Mesenchymal stem cell (in vitro differentiated cells and primary cell): ENCODE measurements at regions not wholly inside any gene's neighbourhood (a gene's known extent, or its start where the extent isn't known, plus 50 kb on each side); places are given as distances from the start of the nearest gene placed in this dataset.
"Not testable (repeated sequence)": the region's sequence is repeated elsewhere in the genome, so short reads cannot be mapped to it uniquely, and the experiment has no call there.

Experiments used
- DNase-seq: peaks from one replicate; pipeline ENCODE4 v3.0.0-alpha.2; 2013
- H2AFZ ChIP-seq: one replicate; pipeline ENCODE4 v1.6.1; 2013; ENCODE audit warnings: low read depth, mild to moderate bottlenecking, control low read depth, inconsistent platforms, low read length, moderate library complexity
- H2AK5ac ChIP-seq: 2 replicates; pipeline ENCODE4 v1.6.1; 2013; ENCODE audit warnings: low read length, moderate library complexity, mild to moderate bottlenecking, inconsistent platforms; ENCODE audit not compliant: severe bottlenecking
- H2BK120ac ChIP-seq: one replicate; pipeline ENCODE4 v1.6.1; 2013; ENCODE audit warnings: low read depth, mild to moderate bottlenecking, inconsistent platforms, low read length, moderate library complexity
- H2BK12ac ChIP-seq, 2 experiments: one replicate each; pipeline ENCODE4 v1.6.1; 2013; ENCODE audit warnings: inconsistent platforms in 2 of 2, low read length in 2 of 2, mild to moderate bottlenecking in 2 of 2, moderate library complexity in 2 of 2, control low read depth in 1 of 2
- H2BK15ac ChIP-seq: one replicate; pipeline ENCODE4 v1.6.1; 2013; ENCODE audit warnings: mild to moderate bottlenecking, low read depth, inconsistent platforms; ENCODE audit not compliant: poor library complexity, severe bottlenecking
- H2BK5ac ChIP-seq: 2 replicates; pipeline ENCODE4 v1.6.1; 2013; ENCODE audit warnings: low read depth, mild to moderate bottlenecking, low read length, control low read depth, inconsistent platforms; ENCODE audit not compliant: poor library complexity, severe bottlenecking
- H3K14ac ChIP-seq, 2 experiments: one replicate each; pipeline ENCODE4 v1.6.1; 2013; ENCODE audit warnings: inconsistent platforms in 2 of 2, low read length in 2 of 2, control low read depth in 1 of 2, mild to moderate bottlenecking in 1 of 2, moderate library complexity in 1 of 2
- H3K18ac ChIP-seq, 2 experiments: one replicate each; pipeline ENCODE4 v1.6.1; 2013; ENCODE audit warnings: inconsistent platforms in 2 of 2, low read length in 2 of 2, control low read depth in 1 of 2, low read depth in 1 of 2, mild to moderate bottlenecking in 1 of 2
- H3K23ac ChIP-seq, 2 experiments: one replicate each; pipeline ENCODE4 v1.6.1; 2013; ENCODE audit warnings: inconsistent platforms in 2 of 2, low read length in 2 of 2, mild to moderate bottlenecking in 2 of 2, moderate library complexity in 2 of 2, control low read depth in 1 of 2
- H3K27ac ChIP-seq: 2 replicates; pipeline ENCODE4 v1.5.1; 2013; ENCODE audit warnings: mild to moderate bottlenecking, moderate library complexity, low read length, control low read depth, inconsistent platforms; ENCODE audit not compliant: poor library complexity, severe bottlenecking
- H3K27me3 ChIP-seq, 2 experiments: 2 replicates each; pipeline versions ENCODE4 v1.6.1 to v1.7.0; 2013; ENCODE audit warnings: low read length in 2 of 2, mild to moderate bottlenecking in 2 of 2, moderate library complexity in 2 of 2, control low read depth in 1 of 2, inconsistent platforms in 1 of 2; ENCODE audit not compliant: control insufficient read depth in 1 of 2, insufficient read depth in 1 of 2
- H3K36me3 ChIP-seq, 2 experiments: 2 replicates each; pipeline versions ENCODE4 v1.6.1 to v1.7.0; 2013; ENCODE audit warnings: low read length in 2 of 2, control low read depth in 1 of 2, inconsistent platforms in 1 of 2, low read depth in 1 of 2, mild to moderate bottlenecking in 1 of 2; ENCODE audit not compliant: insufficient read depth in 2 of 2, control insufficient read depth in 1 of 2
- H3K4ac ChIP-seq, 2 experiments: one replicate each; pipeline ENCODE4 v1.6.1; 2013; ENCODE audit warnings: inconsistent platforms in 2 of 2, low read length in 2 of 2, mild to moderate bottlenecking in 2 of 2, moderate library complexity in 2 of 2, control low read depth in 1 of 2, low read depth in 1 of 2
- H3K4me1 ChIP-seq: 2 replicates; pipeline ENCODE4 v1.6.1; 2013; ENCODE audit warnings: low read depth, low read length, control low read depth; ENCODE audit not compliant: control insufficient read depth, insufficient read depth
- H3K4me2 ChIP-seq: 2 replicates; pipeline ENCODE4 v1.6.1; 2013; ENCODE audit warnings: low read length, mild to moderate bottlenecking, inconsistent platforms; ENCODE audit not compliant: poor library complexity, severe bottlenecking
- H3K4me3 ChIP-seq, 2 experiments: 2 replicates each; pipeline versions ENCODE4 v1.5.1 to v1.7.0; 2013; ENCODE audit warnings: low read length in 2 of 2, mild to moderate bottlenecking in 2 of 2, control low read depth in 1 of 2, low read depth in 1 of 2; ENCODE audit not compliant: insufficient read depth in 1 of 2
- H3K79me1 ChIP-seq: replicated peaks from 2 replicates; pipeline ENCODE4 v1.6.1; 2013; ENCODE audit warnings: mild to moderate bottlenecking, control low read depth, low read length, inconsistent platforms; ENCODE audit not compliant: poor library complexity, severe bottlenecking
- H3K9ac ChIP-seq: 2 replicates; pipeline ENCODE4 v1.7.0; 2013; ENCODE audit warnings: mild to moderate bottlenecking, low read length, moderate library complexity
- H3K9me3 ChIP-seq: 2 replicates; pipeline ENCODE4 v1.7.0; 2013; ENCODE audit warnings: mild to moderate bottlenecking, low read length; ENCODE audit not compliant: control insufficient read depth
- H4K8ac ChIP-seq: one replicate; pipeline ENCODE4 v1.6.1; 2013; ENCODE audit warnings: inconsistent platforms, mild to moderate bottlenecking, low read length, moderate library complexity
- H4K91ac ChIP-seq: one replicate; pipeline ENCODE4 v1.6.1; 2013; ENCODE audit warnings: mild to moderate bottlenecking, low read length, inconsistent platforms
- WGBS: methylation state at CpG from one replicate; pipeline ENCODE4 v1.1.7; 2013; ENCODE audit warnings: mixed read lengths; 5-methylcytosine and 5-hydroxymethylcytosine counted together

- Histone ChIP-seq H2BK5ac (no peak overlapping the region), H2AK5ac (no peak overlapping the region), H3K4me1 (no peaks in the 10 kb centered on the region), H3K27ac (no peak overlapping the region), H3K14ac (no peak overlapping the region), H2BK15ac (no peak overlapping the region), H3K36me3 (no peaks in the 10 kb centered on the region), H2AFZ (no peak overlapping the region), H3K27me3 (no peaks in the 10 kb centered on the region), H4K8ac (no peak overlapping the region), H3K9ac (no peak overlapping the region), H2BK120ac (no peak overlapping the region), H3K4me2 (no peak overlapping the region), H2BK12ac (no peak overlapping the region), H3K4me3 (no peak overlapping the region), H4K91ac (no peak overlapping the region), H3K23ac (no peak overlapping the region), H3K18ac (no peak overlapping the region), H3K4ac (no peak overlapping the region), H3K9me3 (peaks cover 2% of the 10 kb centered on the region), H3K79me1 (no peaks in the 10 kb centered on the region)
- WGBS: 94% methylated on average over 3 of the region's 3 CpGs
- no peak for DNase-seq
Observed at GRCh38 chr13:87553142-87553541, 118.0 kb upstream of the SLITRK5 start.

GRCh38 chr13:87554045-87554444 is 117.1 kb upstream of the SLITRK5 start:
- Histone ChIP-seq H4K91ac (no peak overlapping the region), H3K36me3 (no peaks in the 10 kb centered on the region), H3K18ac (no peak overlapping the region), H2BK12ac (no peak overlapping the region), H3K27ac (no peak overlapping the region), H3K79me1 (no peaks in the 10 kb centered on the region), H3K14ac (no peak overlapping the region), H3K27me3 (no peaks in the 10 kb centered on the region), H2BK120ac (no peak overlapping the region), H3K9me3 (peaks cover 2% of the 10 kb centered on the region), H3K4ac (no peak overlapping the region), H2AK5ac (no peak overlapping the region), H3K4me1 (no peaks in the 10 kb centered on the region), H2BK15ac (no peak overlapping the region), H3K4me3 (no peak overlapping the region), H3K9ac (no peak overlapping the region), H2AFZ (no peak overlapping the region), H2BK5ac (no peak overlapping the region), H3K23ac (no peak overlapping the region), H3K4me2 (no peak overlapping the region), H4K8ac (no peak overlapping the region)
- DNase-seq: no peak
- WGBS: 100% methylated on average over 1 of the region's 3 CpGs

GRCh38 chr13:87557788-87558187 is 113.4 kb upstream of the SLITRK5 start:
- Histone ChIP-seq H2BK15ac (no peak overlapping the region), H3K4me3 (no peak overlapping the region), H3K9me3 (peaks cover 2% of the 10 kb centered on the region)

GRCh38 chr13:87561580-87561979 is 109.6 kb upstream of the SLITRK5 start:
- not testable (repeated sequence) for H3K4ac ChIP-seq, H2BK5ac ChIP-seq, H3K4me2 ChIP-seq, H2BK15ac ChIP-seq, DNase-seq, H2BK120ac ChIP-seq, H3K14ac ChIP-seq, H3K23ac ChIP-seq, H2BK12ac ChIP-seq, H3K27ac ChIP-seq, H4K91ac ChIP-seq, H3K9me3 ChIP-seq, H3K36me3 ChIP-seq, H3K27me3 ChIP-seq, H3K4me1 ChIP-seq, H3K18ac ChIP-seq, H2AK5ac ChIP-seq, H3K4me3 ChIP-seq, H3K9ac ChIP-seq, H3K79me1 ChIP-seq, H2AFZ ChIP-seq, H4K8ac ChIP-seq
- WGBS: 96% methylated on average over 31 of the region's 31 CpGs

More at GRCh38 chr13:87557788-87558187, 113.4 kb upstream of the SLITRK5 start:
- H2BK120ac ChIP-seq: no peak overlapping the region
- H3K36me3 ChIP-seq: no peaks in the 10 kb centered on the region
- no peak overlapping the region for H3K9ac ChIP-seq
- WGBS: 100% methylated on average over 1 of the region's 2 CpGs
- H3K27ac ChIP-seq: no peak overlapping the region
- H3K27me3 ChIP-seq: no peaks in the 10 kb centered on the region
- no peak for DNase-seq
- H2BK12ac ChIP-seq: no peak overlapping the region
- no peak overlapping the region for H4K91ac ChIP-seq
- H2AK5ac ChIP-seq: no peak overlapping the region
- no peak overlapping the region for H3K14ac ChIP-seq
- no peak overlapping the region for H2BK5ac ChIP-seq
- H3K18ac ChIP-seq: no peak overlapping the region
- H4K8ac ChIP-seq: no peak overlapping the region
- no peaks in the 10 kb centered on the region for H3K79me1 ChIP-seq
- H3K23ac ChIP-seq: no peak overlapping the region
- no peak overlapping the region for H3K4ac ChIP-seq
- no peaks in the 10 kb centered on the region for H3K4me1 ChIP-seq
- no peak overlapping the region for H3K4me2 ChIP-seq
- no peak overlapping the region for H2AFZ ChIP-seq
